ENCODE measurements at regions not wholly inside any gene's neighbourhood (a gene's known extent, or its start where the extent isn't known, plus 50 kb on each side); places are given as distances from the start of the nearest gene placed in this dataset.

DNA sequence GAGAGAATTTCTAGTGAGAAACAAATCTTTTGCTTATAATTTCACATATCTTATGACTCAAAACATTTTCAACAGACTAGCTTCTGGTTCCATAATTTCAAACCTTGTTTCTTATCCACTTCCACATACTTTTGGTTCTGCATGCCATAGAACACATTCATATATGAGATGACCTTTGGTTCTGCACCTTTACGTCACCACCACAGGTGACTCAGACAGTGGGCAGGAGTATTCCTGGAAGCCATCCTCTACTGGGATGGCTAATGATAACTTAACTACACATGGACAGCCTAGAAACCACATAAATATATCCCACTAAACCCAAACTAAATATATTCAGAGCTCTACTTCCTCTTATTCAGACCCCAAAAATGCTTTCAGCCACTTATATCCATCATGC lies 133.3 kb downstream of the DCK start:
- TF ChIP-seq POLR2A (IDR thresholded peaks at IDR 0.05) (no peak), EP300 (IDR thresholded peaks at IDR 0.05) (no peak)
- TF ChIP-seq, protein P1, sequence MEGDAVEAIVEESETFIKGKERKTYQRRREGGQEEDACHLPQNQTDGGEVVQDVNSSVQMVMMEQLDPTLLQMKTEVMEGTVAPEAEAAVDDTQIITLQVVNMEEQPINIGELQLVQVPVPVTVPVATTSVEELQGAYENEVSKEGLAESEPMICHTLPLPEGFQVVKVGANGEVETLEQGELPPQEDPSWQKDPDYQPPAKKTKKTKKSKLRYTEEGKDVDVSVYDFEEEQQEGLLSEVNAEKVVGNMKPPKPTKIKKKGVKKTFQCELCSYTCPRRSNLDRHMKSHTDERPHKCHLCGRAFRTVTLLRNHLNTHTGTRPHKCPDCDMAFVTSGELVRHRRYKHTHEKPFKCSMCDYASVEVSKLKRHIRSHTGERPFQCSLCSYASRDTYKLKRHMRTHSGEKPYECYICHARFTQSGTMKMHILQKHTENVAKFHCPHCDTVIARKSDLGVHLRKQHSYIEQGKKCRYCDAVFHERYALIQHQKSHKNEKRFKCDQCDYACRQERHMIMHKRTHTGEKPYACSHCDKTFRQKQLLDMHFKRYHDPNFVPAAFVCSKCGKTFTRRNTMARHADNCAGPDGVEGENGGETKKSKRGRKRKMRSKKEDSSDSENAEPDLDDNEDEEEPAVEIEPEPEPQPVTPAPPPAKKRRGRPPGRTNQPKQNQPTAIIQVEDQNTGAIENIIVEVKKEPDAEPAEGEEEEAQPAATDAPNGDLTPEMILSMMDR (IDR thresholded peaks at IDR 0.05), result no peak

All from tibial nerve (tissue), 4 donors.